ENCODE measurements at regions not wholly inside any gene's neighbourhood (a gene's known extent, or its start where the extent isn't known, plus 50 kb on each side); places are given as distances from the start of the nearest gene placed in this dataset.

DNA sequence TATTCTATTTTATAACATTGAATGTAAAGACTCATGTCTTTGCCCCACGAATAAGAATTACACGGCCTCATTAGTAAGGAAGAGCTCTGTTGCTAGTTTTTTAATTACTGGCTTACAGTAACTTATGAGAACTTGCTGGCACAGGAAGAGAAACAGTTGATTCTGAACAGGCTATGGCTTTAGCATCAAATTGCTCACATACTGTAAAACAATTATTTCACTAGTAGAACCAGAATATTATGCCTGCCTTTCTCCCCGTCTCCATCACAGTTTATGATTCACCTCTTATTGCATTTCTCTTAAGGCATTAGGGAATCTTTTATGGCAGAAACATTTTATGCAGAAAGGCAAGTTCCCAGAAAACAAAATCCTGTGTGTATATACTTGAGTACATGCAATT is 126.1 kb downstream of the SPRY1 start:
- TF ChIP-seq, protein P1, sequence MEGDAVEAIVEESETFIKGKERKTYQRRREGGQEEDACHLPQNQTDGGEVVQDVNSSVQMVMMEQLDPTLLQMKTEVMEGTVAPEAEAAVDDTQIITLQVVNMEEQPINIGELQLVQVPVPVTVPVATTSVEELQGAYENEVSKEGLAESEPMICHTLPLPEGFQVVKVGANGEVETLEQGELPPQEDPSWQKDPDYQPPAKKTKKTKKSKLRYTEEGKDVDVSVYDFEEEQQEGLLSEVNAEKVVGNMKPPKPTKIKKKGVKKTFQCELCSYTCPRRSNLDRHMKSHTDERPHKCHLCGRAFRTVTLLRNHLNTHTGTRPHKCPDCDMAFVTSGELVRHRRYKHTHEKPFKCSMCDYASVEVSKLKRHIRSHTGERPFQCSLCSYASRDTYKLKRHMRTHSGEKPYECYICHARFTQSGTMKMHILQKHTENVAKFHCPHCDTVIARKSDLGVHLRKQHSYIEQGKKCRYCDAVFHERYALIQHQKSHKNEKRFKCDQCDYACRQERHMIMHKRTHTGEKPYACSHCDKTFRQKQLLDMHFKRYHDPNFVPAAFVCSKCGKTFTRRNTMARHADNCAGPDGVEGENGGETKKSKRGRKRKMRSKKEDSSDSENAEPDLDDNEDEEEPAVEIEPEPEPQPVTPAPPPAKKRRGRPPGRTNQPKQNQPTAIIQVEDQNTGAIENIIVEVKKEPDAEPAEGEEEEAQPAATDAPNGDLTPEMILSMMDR (IDR thresholded peaks at IDR 0.05), result no peak
- no peak for TF ChIP-seq ZFX (IDR thresholded peaks at IDR 0.05; ENCODE audit: borderline replicate concordance)

Data from 22Rv1 (cell line).